ENCODE measurements at regions not wholly inside any gene's neighbourhood (a gene's known extent, or its start where the extent isn't known, plus 50 kb on each side); places are given as distances from the start of the nearest gene placed in this dataset.
"Not testable (repeated sequence)": the region's sequence is repeated elsewhere in the genome, so short reads cannot be mapped to it uniquely, and the experiment has no call there.

- ChIA-PET CTCF (no interaction called here), POLR2A (ENCODE audit: low non-redundant PET) (no interaction called here)
- no peak overlapping the region for H3K4me3 ChIP-seq (ENCODE audit: low read depth, low read length, poor library complexity, severe bottlenecking)
- TF ChIP-seq EZH2 (IDR thresholded peaks at IDR 0.05; ENCODE audit: borderline replicate concordance, low read depth, low read length, poor library complexity, severe bottlenecking) (no peak), CTCF (conservative IDR thresholded peaks at IDR 0.05; ENCODE audit: low read depth, low read length) (no peak)
- BruUV-seq (replicated peaks): no TSS peak
- intact Hi-C loops (cut with micrococcal nuclease; ENCODE audit: unreplicated experiment): loop anchor here (10.0 kb wide), 1 partner anchor 314 kb away; no protein-coding TSS in a partner anchor
- no peaks in the 10 kb centered on the region for H3K9me3 ChIP-seq (ENCODE audit: low read depth, low read length, poor library complexity, severe bottlenecking)
- no peaks in the 10 kb centered on the region for H3K27me3 ChIP-seq (replicated peaks; ENCODE audit: insufficient read depth, low read depth, low read length, poor library complexity)
- H3K36me3 ChIP-seq (ENCODE audit: insufficient read depth, low read length, poor library complexity, severe bottlenecking): no peaks in the 10 kb centered on the region
- DNase-seq (ENCODE audit: low spot score): no peak
- no peaks in the 10 kb centered on the region for H3K4me1 ChIP-seq (ENCODE audit: insufficient read depth, low read length, poor library complexity, severe bottlenecking)
- H3K27ac ChIP-seq (ENCODE audit: low read depth, low read length, poor library complexity, severe bottlenecking): no peak overlapping the region
Measured at GRCh38 chr6:139730340-139730974, 356.0 kb upstream of the CITED2 start.

- Histone ChIP-seq H3K9me3 (ENCODE audit: low read depth, low read length, poor library complexity, severe bottlenecking) (no peaks in the 10 kb centered on the region), H3K4me1 (ENCODE audit: insufficient read depth, low read length, poor library complexity, severe bottlenecking) (no peaks in the 10 kb centered on the region), H3K4me3 (ENCODE audit: low read depth, low read length, poor library complexity, severe bottlenecking) (no peak overlapping the region), H3K27ac (ENCODE audit: low read depth, low read length, poor library complexity, severe bottlenecking) (no peak overlapping the region), H3K27me3 (replicated peaks; ENCODE audit: insufficient read depth, low read depth, low read length, poor library complexity) (no peaks in the 10 kb centered on the region), H3K36me3 (ENCODE audit: insufficient read depth, low read length, poor library complexity, severe bottlenecking) (no peaks in the 10 kb centered on the region)
- TF ChIP-seq EZH2 (IDR thresholded peaks at IDR 0.05; ENCODE audit: borderline replicate concordance, low read depth, low read length, poor library complexity, severe bottlenecking) (no peak), CTCF (conservative IDR thresholded peaks at IDR 0.05; ENCODE audit: low read depth, low read length) (no peak)
- DNase-seq (ENCODE audit: low spot score): no peak
- intact Hi-C loops (cut with micrococcal nuclease; ENCODE audit: unreplicated experiment): no loop called here
- ChIA-PET CTCF (no interaction called here), POLR2A (ENCODE audit: low non-redundant PET) (no interaction called here)
- BruUV-seq (replicated peaks): no TSS peak
Measured at GRCh38 chr6:139728876-139729427, 354.5 kb upstream of the CITED2 start.

- DNase-seq (ENCODE audit: low spot score); H3K27me3 ChIP-seq (replicated peaks; ENCODE audit: insufficient read depth, low read depth, low read length, poor library complexity); BruUV-seq (replicated peaks); CTCF ChIA-PET; H3K36me3 ChIP-seq (ENCODE audit: insufficient read depth, low read length, poor library complexity, severe bottlenecking); H3K4me1 ChIP-seq (ENCODE audit: insufficient read depth, low read length, poor library complexity, severe bottlenecking); POLR2A ChIA-PET (ENCODE audit: low non-redundant PET); H3K4me3 ChIP-seq (ENCODE audit: low read depth, low read length, poor library complexity, severe bottlenecking); H3K9me3 ChIP-seq (ENCODE audit: low read depth, low read length, poor library complexity, severe bottlenecking); intact Hi-C loops (cut with micrococcal nuclease; ENCODE audit: unreplicated experiment); H3K27ac ChIP-seq (ENCODE audit: low read depth, low read length, poor library complexity, severe bottlenecking): not testable (repeated sequence)
Measured at GRCh38 chr6:139726272-139726671, 351.8 kb upstream of the CITED2 start.

- no peaks in the 10 kb centered on the region for H3K4me1 ChIP-seq (ENCODE audit: insufficient read depth, low read length, poor library complexity, severe bottlenecking)
- TF ChIP-seq EZH2 (IDR thresholded peaks at IDR 0.05; ENCODE audit: borderline replicate concordance, low read depth, low read length, poor library complexity, severe bottlenecking) (no peak), CTCF (conservative IDR thresholded peaks at IDR 0.05; ENCODE audit: low read depth, low read length) (no peak)
- ChIA-PET CTCF (no interaction called here), POLR2A (ENCODE audit: low non-redundant PET) (no interaction called here)
- no TSS peak for BruUV-seq (replicated peaks)
- intact Hi-C loops (cut with micrococcal nuclease; ENCODE audit: unreplicated experiment): no loop called here
- no peaks in the 10 kb centered on the region for H3K27me3 ChIP-seq (replicated peaks; ENCODE audit: insufficient read depth, low read depth, low read length, poor library complexity)
- H3K27ac ChIP-seq (ENCODE audit: low read depth, low read length, poor library complexity, severe bottlenecking): no peak overlapping the region
- DNase-seq (ENCODE audit: low spot score): no peak
- H3K9me3 ChIP-seq (ENCODE audit: low read depth, low read length, poor library complexity, severe bottlenecking): peaks cover 7% of the 10 kb centered on the region
- no peaks in the 10 kb centered on the region for H3K36me3 ChIP-seq (ENCODE audit: insufficient read depth, low read length, poor library complexity, severe bottlenecking)
- H3K4me3 ChIP-seq (ENCODE audit: low read depth, low read length, poor library complexity, severe bottlenecking): no peak overlapping the region
Measured at GRCh38 chr6:139722530-139722929, 348.1 kb upstream of the CITED2 start.

Data from A673 (cell line).